ENCODE measurements at regions not wholly inside any gene's neighbourhood (a gene's known extent, or its start where the extent isn't known, plus 50 kb on each side); places are given as distances from the start of the nearest gene placed in this dataset.
A peak's percentile ranks its signal among the peaks of the same experiment; 100 is the strongest.
"Not testable (repeated sequence)": the region's sequence is repeated elsewhere in the genome, so short reads cannot be mapped to it uniquely, and the experiment has no call there.

- DNase-seq = peak; percentile 90
Measured at GRCh38 chr3:153221748-153222162, 59.7 kb downstream of the RAP2B start.

- DNase-seq = not testable (repeated sequence)
Measured at GRCh38 chr3:153226877-153227276, 64.9 kb downstream of the RAP2B start.

- DNase-seq = not testable (repeated sequence)
Measured at GRCh38 chr3:153230427-153230826, 68.4 kb downstream of the RAP2B start.

GRCh38 chr3:153231245-153231644 is 69.2 kb downstream of the RAP2B start:
- not testable (repeated sequence) for DNase-seq

- not testable (repeated sequence) for DNase-seq
Measured at GRCh38 chr3:153232050-153232752, 70.2 kb downstream of the RAP2B start.

GRCh38 chr3:153232851-153233271 is 70.8 kb downstream of the RAP2B start:
- DNase-seq = no peak

- no peak for DNase-seq
Measured at GRCh38 chr3:153233986-153234385, 72.0 kb downstream of the RAP2B start.

- no peak for DNase-seq
Measured at GRCh38 chr3:153242896-153243295, 80.9 kb downstream of the RAP2B start.

- no peak for DNase-seq
Measured at GRCh38 chr3:153244961-153245360, 82.9 kb downstream of the RAP2B start.

- no peak for DNase-seq
Measured at GRCh38 chr3:153245661-153246060, 83.6 kb downstream of the RAP2B start.

- no peak for DNase-seq
Measured at GRCh38 chr3:153246331-153246730, 84.3 kb downstream of the RAP2B start.

GRCh38 chr3:153246806-153247205 is 84.8 kb downstream of the RAP2B start:
- no peak for DNase-seq

- DNase-seq = no peak
Measured at GRCh38 chr3:153247331-153248330, 85.6 kb downstream of the RAP2B start.

GRCh38 chr3:153248835-153249234 is 86.8 kb downstream of the RAP2B start:
- not testable (repeated sequence) for DNase-seq

GRCh38 chr3:153249906-153250305 is 87.9 kb downstream of the RAP2B start:
- no peak for DNase-seq

- DNase-seq = no peak
Measured at GRCh38 chr3:153250446-153250845, 88.4 kb downstream of the RAP2B start.

- no peak for DNase-seq
Measured at GRCh38 chr3:153252963-153253362, 90.9 kb downstream of the RAP2B start.

GRCh38 chr3:153254361-153254760 is 92.3 kb downstream of the RAP2B start:
- no peak for DNase-seq

GRCh38 chr3:153257673-153258351 is 95.8 kb downstream of the RAP2B start:
- DNase-seq = no peak

- no peak for DNase-seq
Measured at GRCh38 chr3:153259956-153260355, 97.9 kb downstream of the RAP2B start.

- no peak for DNase-seq
Measured at GRCh38 chr3:153260681-153261080, 98.7 kb downstream of the RAP2B start.

GRCh38 chr3:153266619-153267018 is 104.6 kb downstream of the RAP2B start:
- no peak for DNase-seq

Data from CD4-positive, alpha-beta T cell treated with Interferon gamma for 1 hour (primary cell).